Suprapubic skin (tissue), 4 donors: ENCODE measurements at regions not wholly inside any gene's neighbourhood (a gene's known extent, or its start where the extent isn't known, plus 50 kb on each side); places are given as distances from the start of the nearest gene placed in this dataset.

Experiments used
- POLR2A ChIP-seq, 2 donors: fragments of 450-650 bp; IDR thresholded peaks; one replicate each; pipeline ENCODE4 v1.6.1; 2017; ENCODE audit warnings: antibody characterized with exemption in 2 of 2, mild to moderate bottlenecking in 2 of 2, moderate library complexity in 2 of 2
- POLR2AphosphoS5 ChIP-seq, 3 donors: sonication (generic); formaldehyde crosslinking; IDR thresholded peaks; one replicate each; pipeline ENCODE4 v1.6.1; 2017; ENCODE audit warnings: antibody characterized with exemption in 3 of 3
- TF ChIP-seq, protein P1 (sequence below), 2 donors: fragments of 200-600 bp in 1 of 2; fragments of 450-650 bp in 1 of 2; sonication (generic) in 1 of 2; IDR thresholded peaks; one replicate each; pipeline ENCODE4 v1.5.1; 2016 to 2019; ENCODE audit warnings: antibody characterized with exemption in 2 of 2, mild to moderate bottlenecking in 1 of 2, moderate library complexity in 1 of 2

GRCh38 chr4:145295547-145295946, 115.2 kb upstream of the OTUD4 start:
- TF ChIP-seq POLR2A (IDR thresholded peaks at IDR 0.05) (no peak), POLR2AphosphoS5 (IDR thresholded peaks at IDR 0.05) (no peak)
- TF ChIP-seq, protein P1, sequence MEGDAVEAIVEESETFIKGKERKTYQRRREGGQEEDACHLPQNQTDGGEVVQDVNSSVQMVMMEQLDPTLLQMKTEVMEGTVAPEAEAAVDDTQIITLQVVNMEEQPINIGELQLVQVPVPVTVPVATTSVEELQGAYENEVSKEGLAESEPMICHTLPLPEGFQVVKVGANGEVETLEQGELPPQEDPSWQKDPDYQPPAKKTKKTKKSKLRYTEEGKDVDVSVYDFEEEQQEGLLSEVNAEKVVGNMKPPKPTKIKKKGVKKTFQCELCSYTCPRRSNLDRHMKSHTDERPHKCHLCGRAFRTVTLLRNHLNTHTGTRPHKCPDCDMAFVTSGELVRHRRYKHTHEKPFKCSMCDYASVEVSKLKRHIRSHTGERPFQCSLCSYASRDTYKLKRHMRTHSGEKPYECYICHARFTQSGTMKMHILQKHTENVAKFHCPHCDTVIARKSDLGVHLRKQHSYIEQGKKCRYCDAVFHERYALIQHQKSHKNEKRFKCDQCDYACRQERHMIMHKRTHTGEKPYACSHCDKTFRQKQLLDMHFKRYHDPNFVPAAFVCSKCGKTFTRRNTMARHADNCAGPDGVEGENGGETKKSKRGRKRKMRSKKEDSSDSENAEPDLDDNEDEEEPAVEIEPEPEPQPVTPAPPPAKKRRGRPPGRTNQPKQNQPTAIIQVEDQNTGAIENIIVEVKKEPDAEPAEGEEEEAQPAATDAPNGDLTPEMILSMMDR (IDR thresholded peaks at IDR 0.05) = no peak
